Common myeloid progenitor, CD34-positive (primary cell): ENCODE measurements at regions not wholly inside any gene's neighbourhood (a gene's known extent, or its start where the extent isn't known, plus 50 kb on each side); places are given as distances from the start of the nearest gene placed in this dataset.
"Not testable (repeated sequence)": the region's sequence is repeated elsewhere in the genome, so short reads cannot be mapped to it uniquely, and the experiment has no call there.

ENCODE experiments used
- CTCF ChIA-PET: fragments of 350-600 bp; sonication (Branson Sonifier 250); formaldehyde crosslinking; loops from one replicate; lab custom pipeline; 2021; ENCODE audit warnings: antibody characterized with exemption; lab: Charles Lee
- POLR2A ChIA-PET: fragments of 350-600 bp; sonication (Branson Sonifier 250); formaldehyde crosslinking; loops from one replicate; lab custom pipeline; 2021; ENCODE audit warnings: antibody characterized with exemption; lab: Charles Lee
- DNase-seq, 3 donors: peaks; one replicate each; pipeline versions ENCODE4 v3.0.0 to v3.0.0-alpha.2; 2013
- H3K27ac ChIP-seq, 2 experiments: 1 replicate in 1 of 2; 2 replicates in 1 of 2; pipeline ENCODE4 v1.7.0; 2013; ENCODE audit warnings: inconsistent platforms in 2 of 2, low read length in 2 of 2, mild to moderate bottlenecking in 2 of 2, low read depth in 1 of 2, moderate library complexity in 1 of 2; ENCODE audit not compliant: severe bottlenecking in 2 of 2, insufficient read depth in 1 of 2, poor library complexity in 1 of 2
- H3K27me3 ChIP-seq, 5 experiments: replicated peaks in 2 of 5; 1 replicate in 3 of 5; 2 replicates in 2 of 5; pipeline versions ENCODE4 v1.6.1 to v1.7.0; 2013; ENCODE audit warnings: low read length in 4 of 5, mild to moderate bottlenecking in 2 of 5, moderate library complexity in 2 of 5, inconsistent platforms in 1 of 5; ENCODE audit not compliant: insufficient read depth in 5 of 5, control insufficient read depth in 4 of 5
- H3K36me3 ChIP-seq, 4 experiments: 1 replicate in 2 of 4; 2 replicates in 2 of 4; pipeline versions ENCODE4 v1.6.1 to v1.7.0; 2013; ENCODE audit warnings: low read length in 3 of 4, control low read depth in 1 of 4, mild to moderate bottlenecking in 1 of 4; ENCODE audit not compliant: control insufficient read depth in 4 of 4, insufficient read depth in 4 of 4
- H3K4me1 ChIP-seq, 4 experiments: 1 replicate in 3 of 4; 2 replicates in 1 of 4; pipeline versions ENCODE4 v1.6.1 to v1.7.1; 2013; ENCODE audit warnings: low read length in 3 of 4, mild to moderate bottlenecking in 3 of 4, control low read depth in 1 of 4, inconsistent platforms in 1 of 4, moderate library complexity in 1 of 4; ENCODE audit not compliant: control insufficient read depth in 4 of 4, insufficient read depth in 4 of 4; ENCODE audit errors: control extremely low read depth in 1 of 4
- H3K4me3 ChIP-seq, 7 experiments: 1 replicate in 4 of 7; 2 replicates in 3 of 7; pipeline versions ENCODE4 v1.5.1 to v1.7.0; 2013; ENCODE audit warnings: mild to moderate bottlenecking in 7 of 7, low read length in 6 of 7, moderate library complexity in 6 of 7, inconsistent platforms in 2 of 7, low read depth in 2 of 7, control low read depth in 1 of 7; ENCODE audit not compliant: insufficient read depth in 4 of 7, control insufficient read depth in 1 of 7; ENCODE audit errors: extremely low read depth in 1 of 7
- H3K9me3 ChIP-seq, 5 experiments: 1 replicate in 4 of 5; 2 replicates in 1 of 5; pipeline versions ENCODE4 v1.6.1 to v1.7.1; 2013; ENCODE audit warnings: low read length in 4 of 5, mild to moderate bottlenecking in 2 of 5, inconsistent platforms in 1 of 5, low read depth in 1 of 5, moderate library complexity in 1 of 5; ENCODE audit not compliant: control insufficient read depth in 4 of 5, insufficient read depth in 2 of 5; ENCODE audit errors: control extremely low read depth in 1 of 5
- WGBS: methylation state at CpG from one replicate; pipeline ENCODE4 v1.1.5; 2013; ENCODE audit not compliant: insufficient coverage; 5-methylcytosine and 5-hydroxymethylcytosine counted together

- H3K4me3 ChIP-seq: no peak overlapping the region
- H3K27ac ChIP-seq: no peak overlapping the region
- H3K4me1 ChIP-seq: no peaks in the 10 kb centered on the region
- H3K27me3 ChIP-seq: no peaks in the 10 kb centered on the region
- H3K9me3 ChIP-seq: no peaks in the 10 kb centered on the region
- no CpG with 5 or more reads among the region's 2 CpGs for WGBS
- no peak for DNase-seq
- H3K36me3 ChIP-seq: no peaks in the 10 kb centered on the region
- CTCF ChIA-PET: no interaction called here
- POLR2A ChIA-PET: no interaction called here
Measured at GRCh38 chr18:28267276-28267675, 90.3 kb upstream of the CDH2 start.

GRCh38 chr18:28256166-28256565, 79.2 kb upstream of the CDH2 start:
- no peak for DNase-seq
- WGBS: no CpG with 5 or more reads among the region's 2 CpGs
- Histone ChIP-seq H3K36me3 (no peaks in the 10 kb centered on the region), H3K27me3 (no peaks in the 10 kb centered on the region), H3K4me3 (no peak overlapping the region), H3K4me1 (no peaks in the 10 kb centered on the region), H3K9me3 (no peaks in the 10 kb centered on the region), H3K27ac (no peak overlapping the region)
- CTCF ChIA-PET: no interaction called here
- POLR2A ChIA-PET: no interaction called here

GRCh38 chr18:28248653-28249052, 71.7 kb upstream of the CDH2 start:
- no peak overlapping the region for H3K27ac ChIP-seq
- no peaks in the 10 kb centered on the region for H3K36me3 ChIP-seq
- H3K27me3 ChIP-seq: peaks cover 0 to 2% (median 0%) of the 10 kb centered on the region in 5 experiments
- no peak for DNase-seq
- ChIA-PET POLR2A (interaction anchor here (0.6 kb wide), 1 partner anchor 59 kb away, joined by 3 read pairs; no protein-coding TSS in a partner anchor), CTCF (no interaction called here)
- H3K4me3 ChIP-seq: no peak overlapping the region
- H3K4me1 ChIP-seq: no peaks in the 10 kb centered on the region
- H3K9me3 ChIP-seq: no peaks in the 10 kb centered on the region

GRCh38 chr18:28240626-28241025, 63.7 kb upstream of the CDH2 start:
- H3K27ac ChIP-seq, CTCF ChIA-PET, POLR2A ChIA-PET, H3K4me3 ChIP-seq, H3K9me3 ChIP-seq, H3K4me1 ChIP-seq, H3K27me3 ChIP-seq, H3K36me3 ChIP-seq, DNase-seq: not testable (repeated sequence)
- WGBS: 97% methylated on average over 7 of the region's 16 CpGs

GRCh38 chr18:28236487-28236886, 59.6 kb upstream of the CDH2 start:
- no peaks in the 10 kb centered on the region for H3K27me3 ChIP-seq
- no peaks in the 10 kb centered on the region for H3K4me1 ChIP-seq
- no peak overlapping the region for H3K4me3 ChIP-seq
- DNase-seq: no peak
- WGBS: no CpG with 5 or more reads among the region's 1 CpG
- H3K9me3 ChIP-seq: no peaks in the 10 kb centered on the region
- H3K36me3 ChIP-seq: no peaks in the 10 kb centered on the region
- ChIA-PET CTCF (no interaction called here), POLR2A (interaction anchor here (0.6 kb wide), 1 partner anchor 24 kb away, joined by 4 read pairs; no protein-coding TSS in a partner anchor)
- H3K27ac ChIP-seq: no peak overlapping the region
